Natural killer cell (primary cell): ENCODE measurements at regions not wholly inside any gene's neighbourhood (a gene's known extent, or its start where the extent isn't known, plus 50 kb on each side); places are given as distances from the start of the nearest gene placed in this dataset.

Source experiments
- ATAC-seq, 3 donors: fragments of 150-1000 bp in 2 of 3; fragments of 200-7000 bp in 1 of 3; cut with Tn5 transposase; 1 replicate in 1 of 3; 2 replicates in 2 of 3; pipeline ENCODE4 v1.10.0; 2021; ENCODE audit warnings: mild to moderate bottlenecking in 2 of 3, moderate library complexity in 2 of 3
- DNase-seq, 2 donors: peaks; one replicate each; pipeline versions ENCODE4 v3.0.0 to v3.0.0-alpha.2; 2013 to 2021; ENCODE audit warnings: mixed read lengths in 1 of 2
- H3K27ac ChIP-seq: one replicate; pipeline ENCODE4 v1.5.1; 2013; ENCODE audit warnings: mild to moderate bottlenecking, low read length
- H3K27me3 ChIP-seq: one replicate; pipeline ENCODE4 v1.6.1; 2013; ENCODE audit warnings: low read length; ENCODE audit not compliant: control insufficient read depth, insufficient read depth
- H3K36me3 ChIP-seq: one replicate; pipeline ENCODE4 v1.6.1; 2013; ENCODE audit warnings: low read length; ENCODE audit not compliant: control insufficient read depth, insufficient read depth
- H3K4me1 ChIP-seq: one replicate; pipeline ENCODE4 v1.6.1; 2013; ENCODE audit warnings: low read length; ENCODE audit not compliant: control insufficient read depth, insufficient read depth
- H3K4me3 ChIP-seq: one replicate; pipeline ENCODE4 v1.5.1; 2013; ENCODE audit warnings: low read length
- H3K9me3 ChIP-seq: one replicate; pipeline ENCODE4 v1.6.1; 2013; ENCODE audit warnings: low read length; ENCODE audit not compliant: control insufficient read depth, insufficient read depth
- H3K27ac Mint-ChIP-seq, 2 donors: one replicate each; pipeline ENCODE4 v1.8.0; 2022; ENCODE audit warnings: mild to moderate bottlenecking in 2 of 2, mixed read lengths in 2 of 2, moderate library complexity in 1 of 2
- H3K27me3 Mint-ChIP-seq, 2 donors: one replicate each; pipeline ENCODE4 v1.8.0; 2022; ENCODE audit warnings: low read depth in 2 of 2, mixed read lengths in 2 of 2
- H3K36me3 Mint-ChIP-seq: one replicate; pipeline ENCODE4 v1.8.0; 2022; ENCODE audit warnings: mixed read lengths
- H3K4me1 Mint-ChIP-seq, 2 donors: one replicate each; pipeline ENCODE4 v1.8.0; 2022; ENCODE audit warnings: mixed read lengths in 2 of 2
- H3K4me3 Mint-ChIP-seq: one replicate; pipeline ENCODE4 v1.8.0; 2022; ENCODE audit warnings: mild to moderate bottlenecking, moderate library complexity, mixed read lengths
- H3K9me3 Mint-ChIP-seq, 2 donors: one replicate each; pipeline ENCODE4 v1.8.0; 2022; ENCODE audit warnings: mixed read lengths in 2 of 2
- CTCF ChIP-seq: fragments of 200-600 bp; IDR thresholded peaks from one replicate; pipeline ENCODE4 v1.8.0; 2022; ENCODE audit warnings: antibody characterized with exemption
- WGBS: methylation state at CpG from one replicate; pipeline ENCODE4 v1.1.7; 2013; ENCODE audit warnings: missing lambda C conversion rate; ENCODE audit not compliant: insufficient coverage; 5-methylcytosine and 5-hydroxymethylcytosine counted together
- intact Hi-C: fragments of 100-400 bp; cut with micrococcal nuclease; formaldehyde crosslinking; loops from one replicate; pipeline ENCODE4 v1.14.2; 2022

GRCh38 chr15:95106801-95107200 is 875.4 kb downstream of the MCTP2 start:
- Mint-ChIP-seq H3K27ac (no peak overlapping the region), H3K4me3 (no peak overlapping the region), H3K36me3 (no peaks in the 10 kb centered on the region), H3K4me1 (no peaks in the 10 kb centered on the region), H3K27me3 (peaks cover 0 to 10% of the 10 kb centered on the region in 2 donors), H3K9me3 (no peaks in the 10 kb centered on the region)
- ATAC-seq = no peak
- DNase-seq = no peak
- intact Hi-C loops = no loop called here
- Histone ChIP-seq H3K4me3 (no peak overlapping the region), H3K36me3 (no peaks in the 10 kb centered on the region), H3K4me1 (no peaks in the 10 kb centered on the region), H3K9me3 (no peaks in the 10 kb centered on the region), H3K27ac (no peak overlapping the region), H3K27me3 (no peaks in the 10 kb centered on the region)
- 67% methylated on average over 1 of the region's 2 CpGs for WGBS
- no peak for TF ChIP-seq CTCF

GRCh38 chr15:95108673-95109072 is 877.3 kb downstream of the MCTP2 start:
- H3K36me3 Mint-ChIP-seq = no peaks in the 10 kb centered on the region
- H3K4me1 Mint-ChIP-seq = no peaks in the 10 kb centered on the region
- no peak overlapping the region for H3K4me3 ChIP-seq
- no peak overlapping the region for H3K27ac ChIP-seq
- H3K4me1 ChIP-seq = no peaks in the 10 kb centered on the region
- no peak for TF ChIP-seq CTCF
- H3K9me3 ChIP-seq = no peaks in the 10 kb centered on the region
- intact Hi-C loops = no loop called here
- no peak overlapping the region for H3K27ac Mint-ChIP-seq
- no peaks in the 10 kb centered on the region for H3K36me3 ChIP-seq
- H3K4me3 Mint-ChIP-seq = no peak overlapping the region
- DNase-seq = no peak
- WGBS = no CpG with 5 or more reads among the region's 3 CpGs
- no peaks in the 10 kb centered on the region for H3K27me3 ChIP-seq
- H3K9me3 Mint-ChIP-seq = no peaks in the 10 kb centered on the region
- no peak for ATAC-seq
- H3K27me3 Mint-ChIP-seq = peaks cover 0 to 15% of the 10 kb centered on the region in 2 donors

GRCh38 chr15:95111969-95112368 is 880.6 kb downstream of the MCTP2 start:
- DNase-seq (no peak), ATAC-seq (no peak)
- no peak for TF ChIP-seq CTCF
- no peaks in the 10 kb centered on the region for H3K9me3 ChIP-seq
- no peak overlapping the region for H3K27ac Mint-ChIP-seq
- H3K4me1 Mint-ChIP-seq = no peaks in the 10 kb centered on the region
- no peaks in the 10 kb centered on the region for H3K4me1 ChIP-seq
- H3K27ac ChIP-seq = no peak overlapping the region
- peaks cover 0 to 15% of the 10 kb centered on the region in 2 donors for H3K27me3 Mint-ChIP-seq
- no peaks in the 10 kb centered on the region for H3K9me3 Mint-ChIP-seq
- H3K27me3 ChIP-seq = no peaks in the 10 kb centered on the region
- 92% methylated on average over 5 of the region's 5 CpGs for WGBS
- H3K36me3 Mint-ChIP-seq = no peaks in the 10 kb centered on the region
- H3K36me3 ChIP-seq = no peaks in the 10 kb centered on the region
- intact Hi-C loops = no loop called here
- no peak overlapping the region for H3K4me3 Mint-ChIP-seq
- no peak overlapping the region for H3K4me3 ChIP-seq

GRCh38 chr15:95113041-95113440 is 881.7 kb downstream of the MCTP2 start:
- H3K4me1 Mint-ChIP-seq = no peaks in the 10 kb centered on the region
- Histone ChIP-seq H3K9me3 (no peaks in the 10 kb centered on the region), H3K36me3 (no peaks in the 10 kb centered on the region), H3K27ac (no peak overlapping the region), H3K27me3 (no peaks in the 10 kb centered on the region), H3K4me3 (no peak overlapping the region), H3K4me1 (no peaks in the 10 kb centered on the region)
- no CpG with 5 or more reads among the region's 1 CpG for WGBS
- intact Hi-C loops = no loop called here
- peaks cover 0 to 15% of the 10 kb centered on the region in 2 donors for H3K27me3 Mint-ChIP-seq
- H3K4me3 Mint-ChIP-seq = no peak overlapping the region
- no peaks in the 10 kb centered on the region for H3K9me3 Mint-ChIP-seq
- no peaks in the 10 kb centered on the region for H3K36me3 Mint-ChIP-seq
- DNase-seq = no peak
- no peak for TF ChIP-seq CTCF
- H3K27ac Mint-ChIP-seq = no peak overlapping the region
- ATAC-seq = no peak
